22Rv1 (cell line): ENCODE measurements at regions not wholly inside any gene's neighbourhood (a gene's known extent, or its start where the extent isn't known, plus 50 kb on each side); places are given as distances from the start of the nearest gene placed in this dataset.

Source experiments
- ZFX ChIP-seq: fragments of 450-650 bp; IDR thresholded peaks from 2 replicates; pipeline ENCODE4 v1.6.1; 2017; ENCODE audit warnings: antibody characterized with exemption, borderline replicate concordance
- TF ChIP-seq, protein P1 (sequence below): fragments of 450-650 bp; IDR thresholded peaks from 2 replicates; pipeline ENCODE4 v1.5.1; 2017; ENCODE audit warnings: mild to moderate bottlenecking

DNA sequence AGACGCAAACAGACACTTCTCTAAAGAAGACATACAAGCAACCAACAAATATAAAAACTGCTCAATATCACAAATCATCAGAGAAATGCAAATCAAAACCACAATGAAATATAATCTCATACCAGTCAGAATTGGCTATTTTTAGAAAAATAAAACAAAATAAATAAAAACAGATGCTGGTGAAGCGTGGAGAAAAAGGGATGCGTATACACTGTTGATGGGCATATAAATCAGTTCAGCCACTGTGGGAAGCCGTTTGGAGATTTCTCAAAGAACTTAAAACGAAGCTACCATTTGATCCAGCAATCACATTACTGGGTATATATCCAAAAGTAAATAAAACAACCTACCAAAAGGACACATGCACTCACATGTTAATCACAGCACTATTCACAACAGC is 206.2 kb downstream of the HNMT start:
- TF ChIP-seq, protein P1, sequence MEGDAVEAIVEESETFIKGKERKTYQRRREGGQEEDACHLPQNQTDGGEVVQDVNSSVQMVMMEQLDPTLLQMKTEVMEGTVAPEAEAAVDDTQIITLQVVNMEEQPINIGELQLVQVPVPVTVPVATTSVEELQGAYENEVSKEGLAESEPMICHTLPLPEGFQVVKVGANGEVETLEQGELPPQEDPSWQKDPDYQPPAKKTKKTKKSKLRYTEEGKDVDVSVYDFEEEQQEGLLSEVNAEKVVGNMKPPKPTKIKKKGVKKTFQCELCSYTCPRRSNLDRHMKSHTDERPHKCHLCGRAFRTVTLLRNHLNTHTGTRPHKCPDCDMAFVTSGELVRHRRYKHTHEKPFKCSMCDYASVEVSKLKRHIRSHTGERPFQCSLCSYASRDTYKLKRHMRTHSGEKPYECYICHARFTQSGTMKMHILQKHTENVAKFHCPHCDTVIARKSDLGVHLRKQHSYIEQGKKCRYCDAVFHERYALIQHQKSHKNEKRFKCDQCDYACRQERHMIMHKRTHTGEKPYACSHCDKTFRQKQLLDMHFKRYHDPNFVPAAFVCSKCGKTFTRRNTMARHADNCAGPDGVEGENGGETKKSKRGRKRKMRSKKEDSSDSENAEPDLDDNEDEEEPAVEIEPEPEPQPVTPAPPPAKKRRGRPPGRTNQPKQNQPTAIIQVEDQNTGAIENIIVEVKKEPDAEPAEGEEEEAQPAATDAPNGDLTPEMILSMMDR, result no peak
- no peak for TF ChIP-seq ZFX
